ENCODE measurements at regions not wholly inside any gene's neighbourhood (a gene's known extent, or its start where the extent isn't known, plus 50 kb on each side); places are given as distances from the start of the nearest gene placed in this dataset.

DNA sequence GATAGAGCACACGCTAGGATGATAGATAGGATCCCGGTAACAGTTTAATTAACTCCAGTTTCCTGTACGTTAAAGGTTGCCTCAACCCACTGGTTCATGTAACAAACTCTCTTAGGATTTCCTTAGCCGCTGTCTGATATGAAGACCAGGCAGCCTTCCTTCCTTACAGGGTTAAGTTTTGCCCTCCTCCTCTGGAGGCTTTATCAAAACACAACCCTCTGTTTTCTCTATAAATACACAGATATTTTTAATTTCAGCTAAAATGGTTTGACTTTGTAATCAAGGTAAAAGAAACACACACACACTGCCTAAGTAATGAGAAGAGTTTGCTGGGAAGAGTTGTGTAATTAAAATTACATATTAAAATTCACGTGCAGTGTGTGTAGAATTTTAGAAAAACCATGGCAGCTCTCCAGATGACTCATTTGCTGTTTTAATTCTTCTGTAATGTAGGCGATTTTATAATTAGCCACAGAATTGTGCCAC lies 369.8 kb downstream of the CSNK1G3 start (continued):
- TF ChIP-seq, protein P1, sequence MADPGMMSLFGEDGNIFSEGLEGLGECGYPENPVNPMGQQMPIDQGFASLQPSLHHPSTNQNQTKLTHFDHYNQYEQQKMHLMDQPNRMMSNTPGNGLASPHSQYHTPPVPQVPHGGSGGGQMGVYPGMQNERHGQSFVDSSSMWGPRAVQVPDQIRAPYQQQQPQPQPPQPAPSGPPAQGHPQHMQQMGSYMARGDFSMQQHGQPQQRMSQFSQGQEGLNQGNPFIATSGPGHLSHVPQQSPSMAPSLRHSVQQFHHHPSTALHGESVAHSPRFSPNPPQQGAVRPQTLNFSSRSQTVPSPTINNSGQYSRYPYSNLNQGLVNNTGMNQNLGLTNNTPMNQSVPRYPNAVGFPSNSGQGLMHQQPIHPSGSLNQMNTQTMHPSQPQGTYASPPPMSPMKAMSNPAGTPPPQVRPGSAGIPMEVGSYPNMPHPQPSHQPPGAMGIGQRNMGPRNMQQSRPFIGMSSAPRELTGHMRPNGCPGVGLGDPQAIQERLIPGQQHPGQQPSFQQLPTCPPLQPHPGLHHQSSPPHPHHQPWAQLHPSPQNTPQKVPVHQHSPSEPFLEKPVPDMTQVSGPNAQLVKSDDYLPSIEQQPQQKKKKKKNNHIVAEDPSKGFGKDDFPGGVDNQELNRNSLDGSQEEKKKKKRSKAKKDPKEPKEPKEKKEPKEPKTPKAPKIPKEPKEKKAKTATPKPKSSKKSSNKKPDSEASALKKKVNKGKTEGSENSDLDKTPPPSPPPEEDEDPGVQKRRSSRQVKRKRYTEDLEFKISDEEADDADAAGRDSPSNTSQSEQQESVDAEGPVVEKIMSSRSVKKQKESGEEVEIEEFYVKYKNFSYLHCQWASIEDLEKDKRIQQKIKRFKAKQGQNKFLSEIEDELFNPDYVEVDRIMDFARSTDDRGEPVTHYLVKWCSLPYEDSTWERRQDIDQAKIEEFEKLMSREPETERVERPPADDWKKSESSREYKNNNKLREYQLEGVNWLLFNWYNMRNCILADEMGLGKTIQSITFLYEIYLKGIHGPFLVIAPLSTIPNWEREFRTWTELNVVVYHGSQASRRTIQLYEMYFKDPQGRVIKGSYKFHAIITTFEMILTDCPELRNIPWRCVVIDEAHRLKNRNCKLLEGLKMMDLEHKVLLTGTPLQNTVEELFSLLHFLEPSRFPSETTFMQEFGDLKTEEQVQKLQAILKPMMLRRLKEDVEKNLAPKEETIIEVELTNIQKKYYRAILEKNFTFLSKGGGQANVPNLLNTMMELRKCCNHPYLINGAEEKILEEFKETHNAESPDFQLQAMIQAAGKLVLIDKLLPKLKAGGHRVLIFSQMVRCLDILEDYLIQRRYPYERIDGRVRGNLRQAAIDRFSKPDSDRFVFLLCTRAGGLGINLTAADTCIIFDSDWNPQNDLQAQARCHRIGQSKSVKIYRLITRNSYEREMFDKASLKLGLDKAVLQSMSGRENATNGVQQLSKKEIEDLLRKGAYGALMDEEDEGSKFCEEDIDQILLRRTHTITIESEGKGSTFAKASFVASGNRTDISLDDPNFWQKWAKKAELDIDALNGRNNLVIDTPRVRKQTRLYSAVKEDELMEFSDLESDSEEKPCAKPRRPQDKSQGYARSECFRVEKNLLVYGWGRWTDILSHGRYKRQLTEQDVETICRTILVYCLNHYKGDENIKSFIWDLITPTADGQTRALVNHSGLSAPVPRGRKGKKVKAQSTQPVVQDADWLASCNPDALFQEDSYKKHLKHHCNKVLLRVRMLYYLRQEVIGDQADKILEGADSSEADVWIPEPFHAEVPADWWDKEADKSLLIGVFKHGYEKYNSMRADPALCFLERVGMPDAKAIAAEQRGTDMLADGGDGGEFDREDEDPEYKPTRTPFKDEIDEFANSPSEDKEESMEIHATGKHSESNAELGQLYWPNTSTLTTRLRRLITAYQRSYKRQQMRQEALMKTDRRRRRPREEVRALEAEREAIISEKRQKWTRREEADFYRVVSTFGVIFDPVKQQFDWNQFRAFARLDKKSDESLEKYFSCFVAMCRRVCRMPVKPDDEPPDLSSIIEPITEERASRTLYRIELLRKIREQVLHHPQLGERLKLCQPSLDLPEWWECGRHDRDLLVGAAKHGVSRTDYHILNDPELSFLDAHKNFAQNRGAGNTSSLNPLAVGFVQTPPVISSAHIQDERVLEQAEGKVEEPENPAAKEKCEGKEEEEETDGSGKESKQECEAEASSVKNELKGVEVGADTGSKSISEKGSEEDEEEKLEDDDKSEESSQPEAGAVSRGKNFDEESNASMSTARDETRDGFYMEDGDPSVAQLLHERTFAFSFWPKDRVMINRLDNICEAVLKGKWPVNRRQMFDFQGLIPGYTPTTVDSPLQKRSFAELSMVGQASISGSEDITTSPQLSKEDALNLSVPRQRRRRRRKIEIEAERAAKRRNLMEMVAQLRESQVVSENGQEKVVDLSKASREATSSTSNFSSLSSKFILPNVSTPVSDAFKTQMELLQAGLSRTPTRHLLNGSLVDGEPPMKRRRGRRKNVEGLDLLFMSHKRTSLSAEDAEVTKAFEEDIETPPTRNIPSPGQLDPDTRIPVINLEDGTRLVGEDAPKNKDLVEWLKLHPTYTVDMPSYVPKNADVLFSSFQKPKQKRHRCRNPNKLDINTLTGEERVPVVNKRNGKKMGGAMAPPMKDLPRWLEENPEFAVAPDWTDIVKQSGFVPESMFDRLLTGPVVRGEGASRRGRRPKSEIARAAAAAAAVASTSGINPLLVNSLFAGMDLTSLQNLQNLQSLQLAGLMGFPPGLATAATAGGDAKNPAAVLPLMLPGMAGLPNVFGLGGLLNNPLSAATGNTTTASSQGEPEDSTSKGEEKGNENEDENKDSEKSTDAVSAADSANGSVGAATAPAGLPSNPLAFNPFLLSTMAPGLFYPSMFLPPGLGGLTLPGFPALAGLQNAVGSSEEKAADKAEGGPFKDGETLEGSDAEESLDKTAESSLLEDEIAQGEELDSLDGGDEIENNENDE (IDR thresholded peaks at IDR 0.05; ENCODE audit: insufficient replicate concordance, low read length) = no peak
- TF ChIP-seq ATF3 (IDR thresholded peaks at IDR 0.05; ENCODE audit: insufficient read depth, low read depth, low read length) (no peak), FOSL1 (IDR thresholded peaks at IDR 0.05; ENCODE audit: insufficient read depth, low read depth, low read length) (no peak), SIRT6 (IDR thresholded peaks at IDR 0.05; ENCODE audit: low read length) (no peak), RNF2 (IDR thresholded peaks at IDR 0.05; ENCODE audit: borderline replicate concordance, low read depth, low read length, missing control alignments, poor library complexity, severe bottlenecking) (no peak), SP2 (IDR thresholded peaks at IDR 0.05; ENCODE audit: low read length) (no peak), POLR2AphosphoS5 (IDR thresholded peaks at IDR 0.05; ENCODE audit: low read depth, low read length) (no peak)

All from H1 (cell line).